Hepatocyte (in vitro differentiated cells): ENCODE measurements at regions not wholly inside any gene's neighbourhood (a gene's known extent, or its start where the extent isn't known, plus 50 kb on each side); places are given as distances from the start of the nearest gene placed in this dataset.

Source experiments
- CTCF ChIP-seq: fragments of 200-600 bp; sonication (generic); IDR thresholded peaks from 2 replicates; pipeline ENCODE4 v1.5.1; 2016; ENCODE audit warnings: antibody characterized with exemption, mild to moderate bottlenecking; ENCODE audit not compliant: poor library complexity
- EZH2 ChIP-seq: fragments of 200-600 bp; sonication (generic); IDR thresholded peaks from 2 replicates; pipeline ENCODE4 v1.6.1; 2016; ENCODE audit warnings: antibody characterized with exemption, mild to moderate bottlenecking, borderline replicate concordance

DNA sequence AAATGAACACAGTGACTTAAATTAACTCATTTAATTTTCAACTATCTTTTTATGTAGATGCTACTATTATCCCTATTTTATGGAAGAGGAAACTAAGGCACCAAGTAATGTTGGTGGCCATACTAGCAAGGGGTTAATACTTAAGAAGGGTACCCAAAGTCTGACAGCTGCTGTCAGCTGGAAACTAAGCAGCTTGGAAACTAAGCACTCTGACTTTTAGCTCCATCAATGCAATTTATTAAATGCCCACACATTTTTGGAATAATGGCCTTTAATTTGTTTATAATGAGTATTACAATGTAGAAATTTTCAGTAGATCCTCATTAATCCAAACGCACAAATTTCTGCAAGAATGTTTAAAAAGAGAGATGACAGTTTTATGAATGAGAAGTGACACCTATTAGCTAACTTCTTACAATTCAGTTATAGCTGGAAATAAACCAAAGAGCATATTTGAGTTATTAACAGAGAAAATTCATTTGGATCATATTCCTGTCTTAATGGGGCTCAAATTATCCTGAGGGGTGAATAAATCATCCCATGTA lies 483.1 kb upstream of the MBL2 start:
- no peak for TF ChIP-seq CTCF
- no peak for TF ChIP-seq EZH2
